HUDEP-2 (cell line): ENCODE measurements at regions not wholly inside any gene's neighbourhood (a gene's known extent, or its start where the extent isn't known, plus 50 kb on each side); places are given as distances from the start of the nearest gene placed in this dataset.
"Not testable (repeated sequence)": the region's sequence is repeated elsewhere in the genome, so short reads cannot be mapped to it uniquely, and the experiment has no call there.

Source experiments
- DNase-seq, 76 experiments: peaks; one replicate each; lab custom pipeline; 2025; ENCODE audit not compliant: unreplicated experiment in 76 of 76; lab: John Stamatoyannopoulos, UW

- no peak for DNase-seq
Measured at GRCh38 chr15:70379938-70380883, 282.5 kb upstream of the TLE3 start.

GRCh38 chr15:70379134-70379533 is 281.4 kb upstream of the TLE3 start:
- no peak for DNase-seq

- DNase-seq, result no peak
Measured at GRCh38 chr15:70378126-70379031, 280.7 kb upstream of the TLE3 start.

GRCh38 chr15:70376929-70377691 is 279.4 kb upstream of the TLE3 start:
- DNase-seq, result no peak

GRCh38 chr15:70376031-70376928 is 278.6 kb upstream of the TLE3 start:
- DNase-seq, result no peak

GRCh38 chr15:70375586-70375985 is 277.9 kb upstream of the TLE3 start:
- no peak for DNase-seq

- DNase-seq, result no peak
Measured at GRCh38 chr15:70375006-70375431, 277.3 kb upstream of the TLE3 start.

- DNase-seq, result no peak
Measured at GRCh38 chr15:70374096-70374495, 276.4 kb upstream of the TLE3 start.

- DNase-seq, result not testable (repeated sequence)
Measured at GRCh38 chr15:70373439-70373838, 275.7 kb upstream of the TLE3 start.

GRCh38 chr15:70367913-70368705 is 270.4 kb upstream of the TLE3 start:
- not testable (repeated sequence) for DNase-seq

GRCh38 chr15:70364023-70364422 is 266.3 kb upstream of the TLE3 start:
- DNase-seq, result not testable (repeated sequence)

GRCh38 chr15:70362886-70363285 is 265.2 kb upstream of the TLE3 start:
- no peak for DNase-seq

GRCh38 chr15:70362350-70362749 is 264.6 kb upstream of the TLE3 start:
- DNase-seq, result no peak

GRCh38 chr15:70361891-70362290 is 264.2 kb upstream of the TLE3 start:
- no peak for DNase-seq

GRCh38 chr15:70361106-70361505 is 263.4 kb upstream of the TLE3 start:
- no peak for DNase-seq

GRCh38 chr15:70358871-70359647 is 261.3 kb upstream of the TLE3 start:
- no peak for DNase-seq

- DNase-seq, result no peak
Measured at GRCh38 chr15:70358011-70358819, 260.5 kb upstream of the TLE3 start.
